ENCODE measurements at regions not wholly inside any gene's neighbourhood (a gene's known extent, or its start where the extent isn't known, plus 50 kb on each side); places are given as distances from the start of the nearest gene placed in this dataset.

DNA sequence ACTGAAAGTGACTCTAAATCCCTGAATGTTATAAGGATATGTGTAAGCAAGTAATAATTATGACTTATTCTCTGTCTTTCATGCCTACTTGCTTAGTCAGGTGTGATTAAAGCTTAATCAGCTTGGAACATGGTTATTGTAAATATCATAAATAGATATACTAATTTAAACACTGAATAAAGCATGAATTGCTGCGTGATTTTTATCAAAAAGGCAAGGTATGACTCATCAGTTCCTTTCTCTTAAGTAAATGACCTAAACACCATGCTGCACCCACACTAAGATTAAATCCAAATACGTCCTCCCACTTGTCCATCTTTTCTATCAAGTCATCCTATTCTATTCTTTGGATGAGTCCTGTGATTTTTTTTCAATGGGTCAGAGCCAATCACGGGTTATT, 124.6 kb upstream of the MTAP start:
- intact Hi-C loops (cut with DNase I; ENCODE audit: low total_unique reads) = no loop called here
- H3K27me3 ChIP-seq = no peaks in the 10 kb centered on the region
- TF ChIP-seq, protein P1, sequence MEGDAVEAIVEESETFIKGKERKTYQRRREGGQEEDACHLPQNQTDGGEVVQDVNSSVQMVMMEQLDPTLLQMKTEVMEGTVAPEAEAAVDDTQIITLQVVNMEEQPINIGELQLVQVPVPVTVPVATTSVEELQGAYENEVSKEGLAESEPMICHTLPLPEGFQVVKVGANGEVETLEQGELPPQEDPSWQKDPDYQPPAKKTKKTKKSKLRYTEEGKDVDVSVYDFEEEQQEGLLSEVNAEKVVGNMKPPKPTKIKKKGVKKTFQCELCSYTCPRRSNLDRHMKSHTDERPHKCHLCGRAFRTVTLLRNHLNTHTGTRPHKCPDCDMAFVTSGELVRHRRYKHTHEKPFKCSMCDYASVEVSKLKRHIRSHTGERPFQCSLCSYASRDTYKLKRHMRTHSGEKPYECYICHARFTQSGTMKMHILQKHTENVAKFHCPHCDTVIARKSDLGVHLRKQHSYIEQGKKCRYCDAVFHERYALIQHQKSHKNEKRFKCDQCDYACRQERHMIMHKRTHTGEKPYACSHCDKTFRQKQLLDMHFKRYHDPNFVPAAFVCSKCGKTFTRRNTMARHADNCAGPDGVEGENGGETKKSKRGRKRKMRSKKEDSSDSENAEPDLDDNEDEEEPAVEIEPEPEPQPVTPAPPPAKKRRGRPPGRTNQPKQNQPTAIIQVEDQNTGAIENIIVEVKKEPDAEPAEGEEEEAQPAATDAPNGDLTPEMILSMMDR (IDR thresholded peaks at IDR 0.05) = no peak
- TF ChIP-seq POLR2A (IDR thresholded peaks at IDR 0.05) = no peak
- no peaks in the 10 kb centered on the region for H3K4me1 ChIP-seq
- no peak for DNase-seq
- no peak overlapping the region for H3K4me3 ChIP-seq
- no peaks in the 10 kb centered on the region for H3K9me3 ChIP-seq
- no peak overlapping the region for H3K27ac ChIP-seq
- H3K36me3 ChIP-seq = no peaks in the 10 kb centered on the region

DNA sequence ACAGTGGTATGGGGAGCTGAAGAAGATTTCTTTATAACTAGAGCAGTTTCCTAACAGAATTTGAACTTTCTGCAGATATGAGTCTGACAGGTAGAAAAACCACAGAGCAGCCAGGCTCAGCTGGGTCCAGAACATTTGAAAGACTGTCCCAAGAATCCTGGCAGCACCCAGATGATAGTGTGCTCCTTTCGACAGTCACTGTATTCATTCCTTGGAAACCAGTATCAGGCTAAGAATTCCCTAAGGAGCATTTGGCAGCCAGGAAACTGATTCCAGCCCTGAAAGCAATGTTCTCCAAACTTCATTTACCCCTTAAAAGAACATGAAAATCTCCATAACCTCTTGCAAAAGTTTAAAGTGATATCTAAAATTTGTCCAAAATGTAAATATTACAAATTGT, 123.0 kb upstream of the MTAP start:
- no peaks in the 10 kb centered on the region for H3K9me3 ChIP-seq
- TF ChIP-seq, protein P1 (IDR thresholded peaks at IDR 0.05) = no peak
- TF ChIP-seq POLR2A (IDR thresholded peaks at IDR 0.05) = no peak
- H3K4me3 ChIP-seq = no peak overlapping the region
- H3K4me1 ChIP-seq = no peaks in the 10 kb centered on the region
- no peak for DNase-seq
- H3K27me3 ChIP-seq = no peaks in the 10 kb centered on the region
- intact Hi-C loops (cut with DNase I; ENCODE audit: low total_unique reads) = no loop called here
- no peak overlapping the region for H3K27ac ChIP-seq
- H3K36me3 ChIP-seq = no peaks in the 10 kb centered on the region

DNA sequence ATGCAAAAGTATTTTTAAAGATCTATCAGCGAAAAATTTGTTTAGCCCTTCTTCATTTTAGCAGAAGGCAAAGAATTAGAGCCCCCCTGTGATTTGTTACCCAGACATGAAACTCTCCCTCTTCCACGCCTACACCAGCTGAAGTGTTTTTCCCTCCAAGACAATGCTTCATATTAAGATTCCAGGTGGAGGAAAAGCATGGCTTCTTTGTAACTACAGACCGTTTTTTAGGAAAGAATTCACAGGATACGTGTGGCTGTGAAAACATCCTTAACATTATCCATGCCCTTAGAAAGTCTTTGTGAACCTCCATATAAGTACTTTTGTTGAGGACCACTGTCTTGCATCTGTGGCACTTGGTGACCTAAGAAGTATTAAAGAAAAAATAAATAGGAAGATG, 121.8 kb upstream of the MTAP start:
- intact Hi-C loops (cut with DNase I; ENCODE audit: low total_unique reads) = no loop called here
- H3K27me3 ChIP-seq = no peaks in the 10 kb centered on the region

DNA sequence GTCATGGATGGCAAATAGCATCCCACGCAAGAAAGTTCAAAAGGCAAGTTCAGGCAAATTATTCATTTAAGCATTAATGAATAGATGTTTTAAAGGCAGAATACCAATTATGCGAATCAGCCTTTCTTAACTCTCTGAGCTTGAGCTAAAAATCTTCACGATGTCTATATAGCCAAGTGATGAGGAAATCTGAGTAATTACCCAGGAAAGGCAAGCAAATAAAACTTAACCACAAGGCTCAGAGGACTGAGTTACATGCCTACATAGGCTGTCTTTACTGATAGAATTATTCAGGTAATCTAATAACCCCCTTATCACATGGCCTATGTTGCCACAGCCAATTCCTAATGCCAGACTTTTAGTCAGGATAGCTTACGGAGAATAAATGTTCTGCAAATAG, 120.8 kb upstream of the MTAP start:
- TF ChIP-seq, protein P1 (IDR thresholded peaks at IDR 0.05) = no peak
- TF ChIP-seq POLR2A (IDR thresholded peaks at IDR 0.05) = no peak
- no peaks in the 10 kb centered on the region for H3K27me3 ChIP-seq
- H3K36me3 ChIP-seq = no peaks in the 10 kb centered on the region
- H3K9me3 ChIP-seq = no peaks in the 10 kb centered on the region
- DNase-seq = no peak
- no peak overlapping the region for H3K27ac ChIP-seq
- intact Hi-C loops (cut with DNase I; ENCODE audit: low total_unique reads) = no loop called here
- H3K4me1 ChIP-seq = no peaks in the 10 kb centered on the region
- H3K4me3 ChIP-seq = no peak overlapping the region

More for the DNA sequence above, 121.8 kb upstream of the MTAP start:
- Histone ChIP-seq H3K4me1 (no peaks in the 10 kb centered on the region), H3K27ac (no peak overlapping the region), H3K4me3 (no peak overlapping the region), H3K9me3 (no peaks in the 10 kb centered on the region), H3K36me3 (no peaks in the 10 kb centered on the region)
- TF ChIP-seq POLR2A (IDR thresholded peaks at IDR 0.05) = no peak
- TF ChIP-seq, protein P1 (IDR thresholded peaks at IDR 0.05) = no peak
- DNase-seq = no peak

DNA sequence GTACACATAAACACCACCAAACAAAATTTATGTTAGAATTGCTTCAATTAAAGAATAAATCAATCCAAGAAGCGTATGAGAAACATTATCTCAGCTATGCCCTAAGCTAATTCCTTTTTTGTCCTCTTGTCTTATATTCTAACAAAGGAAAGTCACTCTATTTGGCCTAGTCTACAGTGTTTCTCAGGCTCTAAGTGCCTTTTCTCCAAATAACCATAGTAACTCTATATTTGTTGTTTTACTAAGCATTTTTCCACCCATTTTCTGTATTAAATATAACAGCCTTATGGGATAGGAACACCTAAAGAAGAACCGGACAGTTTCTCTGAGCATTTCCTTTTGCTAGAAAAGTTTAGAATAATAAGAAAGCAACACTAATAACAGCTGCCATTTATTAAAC, 120.1 kb upstream of the MTAP start:
- Histone ChIP-seq H3K27ac (no peak overlapping the region), H3K27me3 (no peaks in the 10 kb centered on the region), H3K9me3 (no peaks in the 10 kb centered on the region), H3K4me1 (no peaks in the 10 kb centered on the region), H3K4me3 (no peak overlapping the region), H3K36me3 (no peaks in the 10 kb centered on the region)
- intact Hi-C loops (cut with DNase I; ENCODE audit: low total_unique reads) = no loop called here
- DNase-seq = no peak
- TF ChIP-seq, protein P1 (IDR thresholded peaks at IDR 0.05) = no peak
- no peak for TF ChIP-seq POLR2A (IDR thresholded peaks at IDR 0.05)

All from uterus (tissue), 3 donors.